Neural progenitor cell (in vitro differentiated cells): ENCODE measurements at regions not wholly inside any gene's neighbourhood (a gene's known extent, or its start where the extent isn't known, plus 50 kb on each side); places are given as distances from the start of the nearest gene placed in this dataset.

Source experiments
- CTCF ChIP-seq: fragments of 200-600 bp; sonication (generic); IDR thresholded peaks from 2 replicates; pipeline ENCODE4 v1.5.1; 2017; ENCODE audit warnings: antibody characterized with exemption, mild to moderate bottlenecking
- EZH2 ChIP-seq: fragments of 200-600 bp; sonication (generic); IDR thresholded peaks from 2 replicates; pipeline ENCODE4 v1.6.1; 2017; ENCODE audit warnings: antibody characterized with exemption, mild to moderate bottlenecking, moderate library complexity
- EZH2phosphoT487 ChIP-seq: fragments of 200-600 bp; sonication (generic); IDR thresholded peaks from 2 replicates; pipeline ENCODE4 v1.6.1; 2017; ENCODE audit warnings: antibody characterized with exemption

DNA sequence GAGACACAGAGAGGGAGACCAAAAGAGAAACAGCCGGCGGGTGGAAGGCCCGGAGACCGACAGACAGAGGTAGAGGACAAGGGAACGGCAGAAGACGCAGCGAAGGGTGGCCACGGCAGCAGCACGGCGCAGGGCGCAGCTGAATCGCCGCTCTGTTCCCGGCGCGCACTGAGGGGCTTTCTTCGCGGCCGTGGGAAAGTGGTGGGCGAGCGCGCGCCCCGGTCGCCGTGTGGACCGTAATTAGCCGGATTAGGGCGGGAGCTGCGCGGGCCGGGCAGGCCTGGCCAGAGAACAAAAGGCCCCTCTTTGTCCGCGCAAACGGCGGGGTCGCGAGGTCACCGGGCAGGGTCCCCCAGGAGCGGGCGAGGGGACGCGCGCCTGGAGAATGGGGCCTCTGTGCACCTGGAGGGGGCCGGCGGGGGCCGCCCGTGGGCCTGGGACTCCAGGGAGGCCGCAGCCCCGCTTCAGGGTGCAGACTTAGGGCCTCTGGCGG, 158.3 kb downstream of the ZFP36L2 start:
- TF ChIP-seq CTCF (no peak), EZH2 (no peak), EZH2phosphoT487 (no peak)
